ENCODE measurements at regions not wholly inside any gene's neighbourhood (a gene's known extent, or its start where the extent isn't known, plus 50 kb on each side); places are given as distances from the start of the nearest gene placed in this dataset.
"Not testable (repeated sequence)": the region's sequence is repeated elsewhere in the genome, so short reads cannot be mapped to it uniquely, and the experiment has no call there.

DNA sequence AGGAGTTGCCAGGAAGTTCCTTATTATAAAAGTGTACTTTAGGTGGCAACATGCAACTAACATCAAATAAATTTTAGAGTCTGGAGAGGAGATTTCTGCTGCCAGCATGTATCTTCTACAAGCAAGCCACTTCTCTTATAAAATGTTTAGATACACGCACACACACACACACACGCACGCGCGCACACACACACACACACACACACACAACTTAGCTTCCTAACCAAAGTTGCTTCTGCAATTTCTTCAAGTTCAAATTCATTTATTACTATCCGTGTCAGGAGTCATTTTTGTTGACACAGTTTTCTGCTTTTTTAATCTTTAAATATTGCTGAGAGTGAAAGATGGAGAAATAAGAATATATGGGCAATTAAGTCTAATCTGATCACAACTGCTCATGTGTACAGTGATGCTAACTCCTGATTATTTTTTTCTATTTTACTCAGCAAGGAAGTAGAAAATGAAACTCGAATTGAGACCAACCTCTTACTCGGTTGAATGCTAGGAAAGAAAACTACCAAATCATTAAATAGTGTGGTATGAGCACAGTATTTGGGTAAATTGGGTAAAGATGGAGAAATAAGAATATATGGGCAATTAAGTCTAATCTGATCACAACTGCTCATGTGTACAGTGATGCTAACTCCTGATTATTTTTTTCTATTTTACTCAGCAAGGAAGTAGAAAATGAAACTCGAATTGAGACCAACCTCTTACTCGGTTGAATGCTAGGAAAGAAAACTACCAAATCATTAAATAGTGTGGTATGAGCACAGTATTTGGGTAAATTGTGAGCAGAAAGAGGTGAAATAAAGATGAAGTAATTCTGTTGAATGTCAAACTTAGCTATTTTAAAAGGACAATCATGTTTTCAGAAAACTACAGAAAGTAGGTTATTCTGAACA lies 554.1 kb upstream of the MBL2 start:
- not testable (repeated sequence) for DNase-seq

GRCh38 chr10:53325066-53325465 lies 552.5 kb upstream of the MBL2 start:
- no peak for DNase-seq

GRCh38 chr10:53315709-53316108 lies 543.1 kb upstream of the MBL2 start:
- no peak for DNase-seq

GRCh38 chr10:53314876-53315275 lies 542.3 kb upstream of the MBL2 start:
- no peak for DNase-seq

DNA sequence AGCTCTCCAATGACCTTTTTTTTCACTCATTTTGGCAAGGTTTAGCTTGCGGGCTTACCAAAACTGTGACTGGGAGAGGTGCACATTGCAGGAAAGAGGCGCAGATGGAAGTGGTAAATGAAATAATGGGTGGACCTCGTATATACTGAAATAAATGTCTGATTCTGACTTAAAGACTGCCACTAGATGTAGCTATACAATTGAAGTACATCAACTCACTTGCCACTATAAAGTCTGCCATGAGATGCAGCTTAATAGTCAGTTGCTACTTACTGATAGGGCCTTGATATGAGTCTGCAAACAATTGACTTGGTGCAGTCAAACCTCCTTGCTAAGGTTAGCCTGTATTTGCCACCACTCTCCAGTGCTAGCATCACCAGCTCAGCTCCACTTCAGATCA lies 525.9 kb upstream of the MBL2 start:
- DNase-seq, result no peak

DNA sequence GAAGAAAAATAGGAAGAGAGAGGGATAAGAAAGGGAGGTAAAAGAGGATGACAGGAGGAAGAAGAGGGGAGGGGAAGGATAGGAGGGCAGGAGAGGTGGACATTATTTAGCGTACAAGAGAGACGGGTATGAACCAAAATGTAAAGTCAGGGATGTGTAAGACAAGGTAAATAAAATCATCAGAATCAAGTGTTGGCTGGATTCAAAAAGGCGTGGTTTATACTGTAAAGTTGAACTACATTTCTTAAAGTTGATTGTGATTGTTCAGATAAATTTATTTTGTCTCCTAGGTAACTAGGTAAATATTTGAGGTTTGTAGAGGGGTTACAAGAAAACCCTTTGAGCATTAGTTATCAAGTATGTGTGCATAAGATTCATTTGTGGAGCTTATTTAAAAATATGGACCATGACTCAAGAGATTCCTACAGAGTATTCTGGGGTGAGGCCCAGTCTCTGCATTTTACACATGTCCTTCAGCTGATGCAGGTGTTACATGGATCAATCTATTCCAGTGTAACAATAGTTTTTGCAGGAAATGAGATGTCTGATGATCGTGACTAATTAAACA lies 512.1 kb upstream of the MBL2 start:
- no peak for DNase-seq

GRCh38 chr10:53276797-53277196 lies 504.2 kb upstream of the MBL2 start:
- no peak for DNase-seq

GRCh38 chr10:53269482-53269881 lies 496.9 kb upstream of the MBL2 start:
- no peak for DNase-seq

- DNase-seq, result no peak
Measured at GRCh38 chr10:53260213-53260612, 487.6 kb upstream of the MBL2 start.

DNA sequence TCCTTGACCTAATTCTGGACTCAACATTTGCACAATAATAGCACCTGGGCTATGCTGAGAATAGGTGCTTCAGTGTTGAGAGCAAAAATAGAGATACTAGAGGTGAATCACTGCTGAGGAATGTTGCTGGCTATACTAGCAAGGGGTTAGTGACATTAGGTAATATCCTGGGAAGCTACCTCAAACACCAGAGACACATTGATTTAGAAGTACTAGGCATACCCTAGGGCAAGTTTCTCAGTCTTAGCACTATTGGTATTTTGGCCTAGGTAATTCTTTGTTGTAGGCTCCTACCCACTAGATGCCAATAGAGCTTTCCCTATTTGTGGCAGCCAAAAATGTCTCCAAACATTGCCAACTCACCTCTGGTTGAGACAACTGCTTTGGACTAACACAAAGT lies 484.0 kb upstream of the MBL2 start:
- no peak for DNase-seq

DNA sequence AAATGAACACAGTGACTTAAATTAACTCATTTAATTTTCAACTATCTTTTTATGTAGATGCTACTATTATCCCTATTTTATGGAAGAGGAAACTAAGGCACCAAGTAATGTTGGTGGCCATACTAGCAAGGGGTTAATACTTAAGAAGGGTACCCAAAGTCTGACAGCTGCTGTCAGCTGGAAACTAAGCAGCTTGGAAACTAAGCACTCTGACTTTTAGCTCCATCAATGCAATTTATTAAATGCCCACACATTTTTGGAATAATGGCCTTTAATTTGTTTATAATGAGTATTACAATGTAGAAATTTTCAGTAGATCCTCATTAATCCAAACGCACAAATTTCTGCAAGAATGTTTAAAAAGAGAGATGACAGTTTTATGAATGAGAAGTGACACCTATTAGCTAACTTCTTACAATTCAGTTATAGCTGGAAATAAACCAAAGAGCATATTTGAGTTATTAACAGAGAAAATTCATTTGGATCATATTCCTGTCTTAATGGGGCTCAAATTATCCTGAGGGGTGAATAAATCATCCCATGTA lies 483.1 kb upstream of the MBL2 start:
- DNase-seq, result no peak

- DNase-seq, result no peak
Measured at GRCh38 chr10:53253221-53253620, 480.6 kb upstream of the MBL2 start.

GRCh38 chr10:53239873-53240272 lies 467.3 kb upstream of the MBL2 start:
- DNase-seq, result no peak

DNA sequence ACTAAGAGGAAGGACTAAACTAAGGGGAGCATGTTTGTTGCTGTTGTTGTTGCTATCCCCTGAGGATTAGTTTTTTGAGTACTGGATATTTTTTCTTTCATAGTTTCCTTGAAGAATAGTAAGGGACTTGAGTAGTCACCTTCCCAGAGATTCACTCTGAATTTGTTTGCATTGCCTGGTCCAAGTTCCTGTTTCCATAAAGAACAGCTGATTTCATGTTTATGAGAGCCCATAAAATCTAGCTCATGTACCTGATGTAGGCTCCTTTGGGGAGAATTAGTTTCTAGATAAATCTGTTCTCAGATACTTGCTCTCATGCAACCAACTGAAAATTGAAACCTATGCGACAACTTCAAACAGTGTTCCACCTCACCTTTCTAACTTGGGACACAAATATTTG lies 464.4 kb upstream of the MBL2 start:
- DNase-seq, result no peak

- no peak for DNase-seq
Measured at GRCh38 chr10:53233749-53234148, 461.2 kb upstream of the MBL2 start.

DNA sequence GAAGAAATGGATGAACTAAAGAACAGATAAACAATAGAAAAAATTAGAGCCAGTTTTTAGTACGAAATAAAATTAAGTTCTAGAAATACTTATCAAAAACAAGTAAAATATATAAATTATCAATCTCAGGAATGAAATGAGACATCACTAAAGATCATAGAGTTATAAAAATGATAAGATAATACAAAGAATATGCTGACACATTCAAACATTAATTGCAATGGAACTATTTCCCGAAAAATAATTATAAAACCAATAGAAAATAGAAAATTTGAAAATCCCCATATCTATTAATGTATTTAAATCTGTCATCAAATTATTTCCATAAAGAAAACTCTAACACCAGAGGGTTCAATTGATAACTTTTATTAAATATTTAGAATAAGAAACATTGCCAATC lies 458.1 kb upstream of the MBL2 start:
- DNase-seq, result no peak

DNA sequence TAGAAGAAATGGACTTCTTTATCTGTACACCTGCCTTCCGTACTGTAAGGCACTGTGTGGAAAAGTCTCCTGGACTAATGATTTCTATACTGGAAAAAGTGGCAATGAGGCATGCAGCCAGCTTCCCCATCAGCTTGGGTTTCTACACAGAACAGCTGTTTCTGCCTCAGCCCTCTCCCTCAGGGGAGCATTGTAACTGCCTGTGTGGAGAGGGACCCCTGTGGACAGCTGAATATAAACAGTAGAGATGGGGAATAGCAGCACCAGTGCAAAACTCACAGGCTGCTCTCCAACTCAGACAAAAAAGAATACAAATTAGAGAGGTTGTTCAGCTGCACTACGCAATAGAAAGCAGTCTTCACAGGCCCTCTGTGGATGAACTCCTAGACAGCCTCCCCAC lies 451.3 kb upstream of the MBL2 start:
- DNase-seq, result no peak

DNA sequence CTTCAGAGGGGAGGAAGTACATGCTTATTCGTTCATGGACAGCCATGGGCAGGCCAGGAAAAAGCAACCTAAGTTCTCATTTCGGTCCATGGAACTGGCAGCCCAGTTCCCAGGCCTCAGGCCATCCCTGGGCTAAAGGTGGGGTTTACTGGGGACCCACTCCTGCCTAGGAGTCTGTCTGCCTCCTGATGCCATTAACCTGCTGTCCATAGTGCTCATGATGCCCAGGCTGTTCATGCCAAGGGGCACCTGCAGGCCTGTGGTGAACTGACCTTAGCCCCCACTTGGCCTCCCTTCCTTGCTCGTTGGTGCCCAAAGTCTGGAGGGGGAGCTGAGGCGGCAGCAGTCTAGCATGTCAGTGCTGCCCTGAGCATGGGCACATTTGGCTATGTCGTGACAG lies 450.2 kb upstream of the MBL2 start:
- DNase-seq, result no peak

- no peak for DNase-seq
Measured at GRCh38 chr10:53209944-53210611, 437.5 kb upstream of the MBL2 start.

GRCh38 chr10:53183733-53184132 lies 411.1 kb upstream of the MBL2 start:
- no peak for DNase-seq

DNA sequence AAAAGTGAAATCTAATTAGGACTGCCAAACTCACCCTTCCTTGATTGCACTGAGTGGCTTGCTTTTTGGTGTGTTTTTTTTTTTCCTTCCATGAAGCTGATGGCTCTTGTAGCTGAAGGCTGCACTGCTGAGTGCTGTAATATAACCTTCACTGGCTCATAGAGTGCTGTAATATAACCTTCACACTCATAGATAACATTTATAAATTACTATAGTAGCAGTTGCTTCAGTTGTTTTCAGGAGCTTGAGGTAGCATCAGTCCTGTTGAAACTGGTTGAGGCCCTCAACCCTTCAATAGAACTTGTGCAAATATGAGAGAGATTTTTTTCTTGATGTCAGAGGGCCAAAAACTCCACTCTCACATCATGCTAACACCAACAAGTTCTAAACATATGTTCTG lies 404.9 kb upstream of the MBL2 start:
- DNase-seq, result no peak

GRCh38 chr10:53166325-53166724 lies 393.7 kb upstream of the MBL2 start:
- no peak for DNase-seq

DNA sequence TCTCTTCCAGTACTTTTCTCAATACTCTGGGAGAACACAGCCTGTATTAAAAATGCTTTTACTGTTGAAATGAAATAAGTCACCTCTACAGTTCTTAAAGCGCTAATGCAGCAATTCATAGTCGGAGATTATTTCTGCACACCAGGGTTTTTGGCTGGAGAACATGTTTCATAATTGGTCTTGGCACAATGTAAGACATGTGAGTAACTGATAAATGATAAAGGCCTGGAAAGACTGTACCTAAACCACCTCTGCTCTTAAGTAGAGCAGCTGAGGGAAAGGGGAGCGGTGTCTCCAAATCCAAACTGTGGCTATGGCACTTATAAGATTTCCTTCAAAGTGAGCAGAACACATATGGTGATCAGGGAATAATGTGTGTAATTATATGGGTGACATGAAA lies 390.3 kb upstream of the MBL2 start:
- no peak for DNase-seq

GRCh38 chr10:53161231-53161630 lies 388.6 kb upstream of the MBL2 start:
- DNase-seq, result no peak

Data from CD4-positive, alpha-beta T cell treated with Interleukin-17A for 1 hour (primary cell).